Progenitor cell of endocrine pancreas (in vitro differentiated cells): ENCODE measurements at regions not wholly inside any gene's neighbourhood (a gene's known extent, or its start where the extent isn't known, plus 50 kb on each side); places are given as distances from the start of the nearest gene placed in this dataset.
"Not testable (repeated sequence)": the region's sequence is repeated elsewhere in the genome, so short reads cannot be mapped to it uniquely, and the experiment has no call there.

Experiments used
- DNase-seq: peaks from one replicate; pipeline ENCODE4 v3.0.0; 2021; ENCODE audit warnings: low spot score; ENCODE audit not compliant: unreplicated experiment
- H3K27ac Mint-ChIP-seq: 2 replicates; pipeline ENCODE4 v1.8.0; 2021; ENCODE audit warnings: mild to moderate bottlenecking, moderate library complexity, mixed read lengths
- H3K27me3 Mint-ChIP-seq: 2 replicates; pipeline ENCODE4 v1.8.0; 2021; ENCODE audit warnings: mixed read lengths
- H3K36me3 Mint-ChIP-seq: 2 replicates; pipeline ENCODE4 v1.8.0; 2022; ENCODE audit warnings: mixed read lengths; ENCODE audit not compliant: insufficient read depth
- H3K4me1 Mint-ChIP-seq: 2 replicates; pipeline ENCODE4 v1.8.0; 2021; ENCODE audit warnings: low read depth, mixed read lengths
- H3K4me3 Mint-ChIP-seq: 2 replicates; pipeline ENCODE4 v1.8.0; 2021; ENCODE audit warnings: low read depth, mild to moderate bottlenecking, moderate library complexity, mixed read lengths
- H3K9me3 Mint-ChIP-seq: 2 replicates; pipeline ENCODE4 v1.8.0; 2021; ENCODE audit warnings: low read depth, mixed read lengths
- TF ChIP-seq, protein P1 (sequence below): fragments of 200-600 bp; sonication (generic); IDR thresholded peaks from one replicate; pipeline ENCODE4 v1.5.0; 2021; ENCODE audit warnings: antibody characterized with exemption, mild to moderate bottlenecking; ENCODE audit not compliant: unreplicated experiment

- no peak overlapping the region for H3K27ac Mint-ChIP-seq
- H3K4me1 Mint-ChIP-seq = no peaks in the 10 kb centered on the region
- H3K9me3 Mint-ChIP-seq = peaks cover 3% of the 10 kb centered on the region
- H3K4me3 Mint-ChIP-seq = no peak overlapping the region
- TF ChIP-seq, protein P1, sequence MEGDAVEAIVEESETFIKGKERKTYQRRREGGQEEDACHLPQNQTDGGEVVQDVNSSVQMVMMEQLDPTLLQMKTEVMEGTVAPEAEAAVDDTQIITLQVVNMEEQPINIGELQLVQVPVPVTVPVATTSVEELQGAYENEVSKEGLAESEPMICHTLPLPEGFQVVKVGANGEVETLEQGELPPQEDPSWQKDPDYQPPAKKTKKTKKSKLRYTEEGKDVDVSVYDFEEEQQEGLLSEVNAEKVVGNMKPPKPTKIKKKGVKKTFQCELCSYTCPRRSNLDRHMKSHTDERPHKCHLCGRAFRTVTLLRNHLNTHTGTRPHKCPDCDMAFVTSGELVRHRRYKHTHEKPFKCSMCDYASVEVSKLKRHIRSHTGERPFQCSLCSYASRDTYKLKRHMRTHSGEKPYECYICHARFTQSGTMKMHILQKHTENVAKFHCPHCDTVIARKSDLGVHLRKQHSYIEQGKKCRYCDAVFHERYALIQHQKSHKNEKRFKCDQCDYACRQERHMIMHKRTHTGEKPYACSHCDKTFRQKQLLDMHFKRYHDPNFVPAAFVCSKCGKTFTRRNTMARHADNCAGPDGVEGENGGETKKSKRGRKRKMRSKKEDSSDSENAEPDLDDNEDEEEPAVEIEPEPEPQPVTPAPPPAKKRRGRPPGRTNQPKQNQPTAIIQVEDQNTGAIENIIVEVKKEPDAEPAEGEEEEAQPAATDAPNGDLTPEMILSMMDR = no peak
- H3K27me3 Mint-ChIP-seq = no peaks in the 10 kb centered on the region
- no peak for DNase-seq
- H3K36me3 Mint-ChIP-seq = no peaks in the 10 kb centered on the region
Observed at GRCh38 chr5:100402071-100402470, 133.1 kb upstream of the FAM174A start.

DNA sequence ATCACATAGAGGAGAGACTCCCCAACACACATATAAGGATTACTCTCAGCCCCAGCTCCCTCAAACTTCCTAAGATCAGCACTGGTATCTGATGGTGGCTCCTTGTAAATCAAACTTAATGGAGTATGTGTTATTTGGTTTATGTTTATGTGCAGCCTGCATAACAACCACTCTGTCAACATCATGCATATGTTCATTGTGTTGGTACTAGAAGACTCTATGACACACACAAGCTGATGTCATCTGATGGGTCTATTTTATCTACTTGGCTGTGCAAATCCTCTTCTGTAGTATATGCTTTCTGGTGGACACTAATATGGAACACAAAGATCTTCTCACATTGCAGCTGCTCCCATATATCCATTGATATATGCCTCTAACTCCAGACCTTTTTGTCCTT lies 134.0 kb upstream of the FAM174A start:
- H3K9me3 Mint-ChIP-seq = peaks cover 3% of the 10 kb centered on the region
- H3K27me3 Mint-ChIP-seq = no peaks in the 10 kb centered on the region
- no peak for DNase-seq
- no peak overlapping the region for H3K27ac Mint-ChIP-seq
- no peaks in the 10 kb centered on the region for H3K36me3 Mint-ChIP-seq
- TF ChIP-seq, protein P1 = no peak
- no peaks in the 10 kb centered on the region for H3K4me1 Mint-ChIP-seq
- no peak overlapping the region for H3K4me3 Mint-ChIP-seq

GRCh38 chr5:100398815-100399214 lies 136.4 kb upstream of the FAM174A start:
- not testable (repeated sequence) for H3K27me3 Mint-ChIP-seq

GRCh38 chr5:100379254-100379858 lies 155.8 kb upstream of the FAM174A start:
- not testable (repeated sequence) for H3K36me3 Mint-ChIP-seq, H3K9me3 Mint-ChIP-seq, H3K4me1 Mint-ChIP-seq, H3K27me3 Mint-ChIP-seq, H3K4me3 Mint-ChIP-seq, H3K27ac Mint-ChIP-seq, DNase-seq

More at GRCh38 chr5:100398815-100399214, 136.4 kb upstream of the FAM174A start:
- not testable (repeated sequence) for DNase-seq, H3K4me3 Mint-ChIP-seq, H3K36me3 Mint-ChIP-seq, H3K4me1 Mint-ChIP-seq, H3K27ac Mint-ChIP-seq, H3K9me3 Mint-ChIP-seq

GRCh38 chr5:100364757-100365478 lies 170.3 kb upstream of the FAM174A start:
- Mint-ChIP-seq H3K4me1 (peaks cover 21% of the 10 kb centered on the region), H3K27ac (peak overlapping the region; percentile 80)
- H3K36me3 Mint-ChIP-seq, H3K4me3 Mint-ChIP-seq, H3K27me3 Mint-ChIP-seq, H3K9me3 Mint-ChIP-seq, DNase-seq: not testable (repeated sequence)

- peaks cover 21% of the 10 kb centered on the region for H3K4me1 Mint-ChIP-seq
- H3K4me3 Mint-ChIP-seq, H3K36me3 Mint-ChIP-seq, DNase-seq, H3K27ac Mint-ChIP-seq, H3K9me3 Mint-ChIP-seq, H3K27me3 Mint-ChIP-seq: not testable (repeated sequence)
Observed at GRCh38 chr5:100364343-100364742, 170.8 kb upstream of the FAM174A start.

GRCh38 chr5:100359998-100360397 lies 175.2 kb upstream of the FAM174A start:
- not testable (repeated sequence) for DNase-seq, H3K27ac Mint-ChIP-seq, H3K27me3 Mint-ChIP-seq, H3K9me3 Mint-ChIP-seq, H3K4me3 Mint-ChIP-seq, H3K36me3 Mint-ChIP-seq
- peaks cover 10% of the 10 kb centered on the region for H3K4me1 Mint-ChIP-seq

DNA sequence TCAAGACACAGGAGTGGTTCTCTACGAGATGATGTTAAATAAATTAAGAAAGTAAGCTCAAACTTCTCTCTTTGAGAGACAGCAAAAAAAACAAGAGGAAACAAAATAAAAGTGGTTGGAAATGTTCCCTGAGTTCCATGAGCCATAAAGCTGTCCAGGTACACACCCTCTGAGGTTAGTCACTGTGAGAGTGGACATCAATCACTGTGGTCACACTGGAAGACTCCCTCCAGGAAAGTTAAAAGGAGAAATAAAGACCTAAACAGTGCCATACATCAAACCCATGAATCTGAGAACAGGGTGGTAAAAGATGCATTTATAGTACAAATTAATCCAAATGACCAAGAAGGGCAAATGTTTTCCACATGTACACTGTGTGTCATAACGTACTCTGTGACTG lies 188.9 kb upstream of the FAM174A start:
- not testable (repeated sequence) for H3K4me3 Mint-ChIP-seq, H3K27me3 Mint-ChIP-seq, H3K36me3 Mint-ChIP-seq, H3K9me3 Mint-ChIP-seq, DNase-seq, H3K27ac Mint-ChIP-seq, H3K4me1 Mint-ChIP-seq

DNA sequence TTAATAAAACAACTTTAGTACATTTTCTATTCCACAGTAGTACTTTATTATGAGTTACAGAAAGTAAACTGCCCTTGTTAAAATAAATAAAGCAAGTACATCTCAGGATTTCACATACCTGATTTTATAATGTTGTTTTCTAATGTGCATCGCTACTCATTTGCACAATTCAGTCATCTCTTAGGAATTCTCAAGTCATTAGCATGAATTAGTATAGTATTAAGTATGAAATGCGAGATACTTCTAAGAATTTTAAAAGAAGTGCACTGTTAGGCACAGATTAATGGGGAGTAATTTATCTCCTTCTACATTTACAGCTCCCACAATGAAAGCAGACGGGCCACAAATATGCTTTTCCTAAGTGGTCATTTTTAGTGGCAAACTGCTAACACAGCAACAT lies 193.7 kb upstream of the FAM174A start:
- not testable (repeated sequence) for DNase-seq, H3K27me3 Mint-ChIP-seq, H3K9me3 Mint-ChIP-seq, H3K36me3 Mint-ChIP-seq, H3K27ac Mint-ChIP-seq, H3K4me1 Mint-ChIP-seq, H3K4me3 Mint-ChIP-seq
